ENCODE measurements at regions not wholly inside any gene's neighbourhood (a gene's known extent, or its start where the extent isn't known, plus 50 kb on each side); places are given as distances from the start of the nearest gene placed in this dataset.

DNA sequence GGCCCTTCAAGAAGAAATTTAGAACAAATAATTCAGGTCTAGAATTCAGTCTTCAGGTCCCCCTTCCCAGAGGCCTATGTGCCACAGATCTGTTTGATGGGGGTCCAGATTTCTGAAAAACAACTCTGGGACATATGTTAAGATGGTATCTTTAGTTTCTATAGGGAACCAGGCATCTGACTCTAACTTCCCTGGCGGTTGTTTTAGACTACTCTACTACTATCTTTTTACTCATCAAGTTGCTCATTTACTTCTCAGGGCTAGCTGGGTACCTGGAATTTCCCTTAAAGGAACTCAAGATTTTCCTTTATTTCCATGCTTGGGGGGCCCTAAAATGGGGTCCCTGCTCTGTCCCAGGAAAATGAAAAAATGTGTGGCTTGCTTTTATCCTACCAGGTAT, 114.7 kb upstream of the RAB6C start:
- no peaks in the 10 kb centered on the region for H3F3A ChIP-seq (replicated peaks; ENCODE audit: insufficient read depth)
- TF ChIP-seq, protein P1, sequence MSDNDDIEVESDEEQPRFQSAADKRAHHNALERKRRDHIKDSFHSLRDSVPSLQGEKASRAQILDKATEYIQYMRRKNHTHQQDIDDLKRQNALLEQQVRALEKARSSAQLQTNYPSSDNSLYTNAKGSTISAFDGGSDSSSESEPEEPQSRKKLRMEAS (IDR thresholded peaks at IDR 0.05; ENCODE audit: low read depth) = no peak
- TF ChIP-seq GATA2 (CRISPR knock-in tag; IDR thresholded peaks at IDR 0.05) (no peak), NFIC (IDR thresholded peaks at IDR 0.05; ENCODE audit: borderline replicate concordance) (no peak), GABPA (IDR thresholded peaks at IDR 0.05; ENCODE audit: low read depth) (no peak), FOXM1 (IDR thresholded peaks at IDR 0.05; ENCODE audit: low read depth) (no peak), POLR2AphosphoS5 (IDR thresholded peaks at IDR 0.05; ENCODE audit: low read depth, low read length) (no peak), TCF12 (IDR thresholded peaks at IDR 0.05) (no peak), TEAD4 (IDR thresholded peaks at IDR 0.05; ENCODE audit: borderline replicate concordance, insufficient read depth) (no peak), ELF1 (IDR thresholded peaks at IDR 0.05) (no peak), TAF1 (IDR thresholded peaks at IDR 0.05; ENCODE audit: borderline replicate concordance, low read depth, low read length) (no peak), SMC3 (IDR thresholded peaks at IDR 0.05; ENCODE audit: low read depth, low read length) (no peak), EZH2phosphoT487 (IDR thresholded peaks at IDR 0.05; ENCODE audit: borderline replicate concordance, low read depth) (no peak), RCOR1 (IDR thresholded peaks at IDR 0.05; ENCODE audit: low read length) (no peak), EP300 (IDR thresholded peaks at IDR 0.05; ENCODE audit: borderline replicate concordance in 1 of 2, low read depth in 1 of 2, low read length in 1 of 2) (no peak), NRF1 (IDR thresholded peaks at IDR 0.05; ENCODE audit: low read depth, low read length) (no peak), YY1 (IDR thresholded peaks at IDR 0.05; ENCODE audit: low read depth) (no peak)
- TF ChIP-seq, protein P2, sequence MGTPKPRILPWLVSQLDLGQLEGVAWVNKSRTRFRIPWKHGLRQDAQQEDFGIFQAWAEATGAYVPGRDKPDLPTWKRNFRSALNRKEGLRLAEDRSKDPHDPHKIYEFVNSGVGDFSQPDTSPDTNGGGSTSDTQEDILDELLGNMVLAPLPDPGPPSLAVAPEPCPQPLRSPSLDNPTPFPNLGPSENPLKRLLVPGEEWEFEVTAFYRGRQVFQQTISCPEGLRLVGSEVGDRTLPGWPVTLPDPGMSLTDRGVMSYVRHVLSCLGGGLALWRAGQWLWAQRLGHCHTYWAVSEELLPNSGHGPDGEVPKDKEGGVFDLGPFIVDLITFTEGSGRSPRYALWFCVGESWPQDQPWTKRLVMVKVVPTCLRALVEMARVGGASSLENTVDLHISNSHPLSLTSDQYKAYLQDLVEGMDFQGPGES (IDR thresholded peaks at IDR 0.05; ENCODE audit: low read depth, low read length) = no peak
- TF ChIP-seq, protein P3, sequence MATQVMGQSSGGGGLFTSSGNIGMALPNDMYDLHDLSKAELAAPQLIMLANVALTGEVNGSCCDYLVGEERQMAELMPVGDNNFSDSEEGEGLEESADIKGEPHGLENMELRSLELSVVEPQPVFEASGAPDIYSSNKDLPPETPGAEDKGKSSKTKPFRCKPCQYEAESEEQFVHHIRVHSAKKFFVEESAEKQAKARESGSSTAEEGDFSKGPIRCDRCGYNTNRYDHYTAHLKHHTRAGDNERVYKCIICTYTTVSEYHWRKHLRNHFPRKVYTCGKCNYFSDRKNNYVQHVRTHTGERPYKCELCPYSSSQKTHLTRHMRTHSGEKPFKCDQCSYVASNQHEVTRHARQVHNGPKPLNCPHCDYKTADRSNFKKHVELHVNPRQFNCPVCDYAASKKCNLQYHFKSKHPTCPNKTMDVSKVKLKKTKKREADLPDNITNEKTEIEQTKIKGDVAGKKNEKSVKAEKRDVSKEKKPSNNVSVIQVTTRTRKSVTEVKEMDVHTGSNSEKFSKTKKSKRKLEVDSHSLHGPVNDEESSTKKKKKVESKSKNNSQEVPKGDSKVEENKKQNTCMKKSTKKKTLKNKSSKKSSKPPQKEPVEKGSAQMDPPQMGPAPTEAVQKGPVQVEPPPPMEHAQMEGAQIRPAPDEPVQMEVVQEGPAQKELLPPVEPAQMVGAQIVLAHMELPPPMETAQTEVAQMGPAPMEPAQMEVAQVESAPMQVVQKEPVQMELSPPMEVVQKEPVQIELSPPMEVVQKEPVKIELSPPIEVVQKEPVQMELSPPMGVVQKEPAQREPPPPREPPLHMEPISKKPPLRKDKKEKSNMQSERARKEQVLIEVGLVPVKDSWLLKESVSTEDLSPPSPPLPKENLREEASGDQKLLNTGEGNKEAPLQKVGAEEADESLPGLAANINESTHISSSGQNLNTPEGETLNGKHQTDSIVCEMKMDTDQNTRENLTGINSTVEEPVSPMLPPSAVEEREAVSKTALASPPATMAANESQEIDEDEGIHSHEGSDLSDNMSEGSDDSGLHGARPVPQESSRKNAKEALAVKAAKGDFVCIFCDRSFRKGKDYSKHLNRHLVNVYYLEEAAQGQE (IDR thresholded peaks at IDR 0.05; ENCODE audit: low read depth, low read length) = no peak
- TF ChIP-seq, protein P4, sequence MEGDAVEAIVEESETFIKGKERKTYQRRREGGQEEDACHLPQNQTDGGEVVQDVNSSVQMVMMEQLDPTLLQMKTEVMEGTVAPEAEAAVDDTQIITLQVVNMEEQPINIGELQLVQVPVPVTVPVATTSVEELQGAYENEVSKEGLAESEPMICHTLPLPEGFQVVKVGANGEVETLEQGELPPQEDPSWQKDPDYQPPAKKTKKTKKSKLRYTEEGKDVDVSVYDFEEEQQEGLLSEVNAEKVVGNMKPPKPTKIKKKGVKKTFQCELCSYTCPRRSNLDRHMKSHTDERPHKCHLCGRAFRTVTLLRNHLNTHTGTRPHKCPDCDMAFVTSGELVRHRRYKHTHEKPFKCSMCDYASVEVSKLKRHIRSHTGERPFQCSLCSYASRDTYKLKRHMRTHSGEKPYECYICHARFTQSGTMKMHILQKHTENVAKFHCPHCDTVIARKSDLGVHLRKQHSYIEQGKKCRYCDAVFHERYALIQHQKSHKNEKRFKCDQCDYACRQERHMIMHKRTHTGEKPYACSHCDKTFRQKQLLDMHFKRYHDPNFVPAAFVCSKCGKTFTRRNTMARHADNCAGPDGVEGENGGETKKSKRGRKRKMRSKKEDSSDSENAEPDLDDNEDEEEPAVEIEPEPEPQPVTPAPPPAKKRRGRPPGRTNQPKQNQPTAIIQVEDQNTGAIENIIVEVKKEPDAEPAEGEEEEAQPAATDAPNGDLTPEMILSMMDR (IDR thresholded peaks at IDR 0.05) = no peak
- H3K4me3 ChIP-seq (ENCODE audit: low read depth in 2 of 2, low read length in 1 of 2) = no peak overlapping the region
- H3K36me3 ChIP-seq (replicated peaks in 1 of 2; ENCODE audit: control insufficient read depth in 1 of 2, insufficient read depth in 2 of 2, low read length in 1 of 2) = no peaks in the 10 kb centered on the region
- H3K4me2 ChIP-seq = no peak overlapping the region
- H2AFZ ChIP-seq (ENCODE audit: low read depth) = no peak overlapping the region
- no peaks in the 10 kb centered on the region for H4K20me1 ChIP-seq (ENCODE audit: insufficient read depth)
- H3K27me3 ChIP-seq (ENCODE audit: insufficient read depth) = no peaks in the 10 kb centered on the region
- ChIA-PET POLR2A (no interaction called here), CTCF (interaction anchor here (1.4 kb wide), 1 partner anchor 59 kb away, joined by 4 read pairs; no protein-coding TSS in a partner anchor)
- no peaks in the 10 kb centered on the region for H3K9me3 ChIP-seq
- H3K9ac ChIP-seq = no peak overlapping the region
- peaks cover 0 to 6% of the 10 kb centered on the region in 2 experiments; a peak in 2 of 4 replicates for H3K4me1 ChIP-seq (ENCODE audit: control insufficient read depth in 1 of 2, insufficient read depth in 2 of 2, low read depth in 1 of 2, low read length in 1 of 2)
- no peaks in the 10 kb centered on the region for H3K9me2 ChIP-seq
- no peak overlapping the region for H3K27ac ChIP-seq (ENCODE audit: low read depth in 2 of 2, low read length in 1 of 2)
- DNase-seq = no peak
- H3K79me2 ChIP-seq (ENCODE audit: insufficient read depth) = no peaks in the 10 kb centered on the region
- WGBS (ENCODE audit: low lambda C conversion rate) = 56% methylated on average over 1 of the region's 1 CpG

All from SK-N-SH (cell line).